HG03521 (cell line): ENCODE measurements at regions not wholly inside any gene's neighbourhood (a gene's known extent, or its start where the extent isn't known, plus 50 kb on each side); places are given as distances from the start of the nearest gene placed in this dataset.
"Not testable (repeated sequence)": the region's sequence is repeated elsewhere in the genome, so short reads cannot be mapped to it uniquely, and the experiment has no call there.

Experiments used
- ATAC-seq: cut with Tn5 transposase; IDR thresholded peaks from one replicate; pipeline ENCODE4 v1.9.1; 2021; ENCODE audit warnings: mild to moderate bottlenecking, moderate library complexity; ENCODE audit not compliant: unreplicated experiment

DNA sequence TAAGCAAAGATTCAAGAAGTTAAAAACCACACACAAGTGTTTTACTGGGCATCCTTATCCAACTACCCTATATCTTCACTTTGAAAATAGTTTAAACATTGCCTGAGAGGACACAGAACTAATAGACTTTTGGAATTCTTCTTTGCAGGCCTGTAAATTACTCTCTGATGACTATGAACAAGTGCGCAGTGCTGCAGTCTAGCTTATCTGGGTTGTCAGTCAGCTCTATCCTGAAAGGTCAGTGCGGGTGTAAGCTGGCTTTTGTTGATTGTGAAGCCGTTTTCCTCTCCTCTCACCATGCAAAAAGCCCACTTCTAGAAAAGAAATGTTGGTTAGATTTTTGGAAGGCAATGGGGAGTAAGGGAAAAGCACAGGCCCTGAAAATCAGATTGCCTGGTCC is 143.6 kb upstream of the ERV3-1 start:
- ATAC-seq = not testable (repeated sequence)

DNA sequence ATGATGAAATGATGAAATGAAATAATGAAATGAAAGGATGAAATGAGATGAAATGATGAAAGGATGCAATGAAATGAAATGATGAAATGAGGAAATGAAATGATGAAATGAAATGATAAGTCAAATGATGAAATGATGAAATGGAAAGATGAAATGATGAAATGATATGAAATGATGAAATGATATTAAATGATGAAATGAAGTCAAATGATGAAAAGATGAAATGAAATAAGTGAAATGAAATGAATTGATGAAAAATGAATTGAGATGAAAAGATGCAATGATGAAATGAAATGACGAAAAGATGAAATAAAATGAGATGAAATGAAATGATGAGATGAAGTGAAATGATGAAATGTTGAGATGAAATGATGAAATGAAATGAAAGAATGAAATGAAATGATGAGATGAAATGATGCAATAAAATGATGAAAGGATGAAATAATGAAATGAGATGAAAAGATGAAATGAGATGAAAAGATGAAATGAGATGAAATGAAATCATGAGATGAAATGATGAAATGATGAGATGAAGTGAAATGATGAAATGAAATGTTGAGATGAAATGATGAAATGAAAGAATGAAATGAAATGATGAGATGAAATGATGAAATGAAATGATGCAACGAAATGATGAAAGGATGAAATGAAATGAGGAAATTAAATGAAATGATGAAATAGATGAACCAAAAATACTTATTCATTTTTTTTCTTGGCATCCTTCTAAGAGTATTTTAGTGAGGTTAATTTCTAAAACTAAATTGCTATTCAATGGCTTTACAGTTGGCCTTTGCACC is 139.8 kb upstream of the ERV3-1 start:
- not testable (repeated sequence) for ATAC-seq

DNA sequence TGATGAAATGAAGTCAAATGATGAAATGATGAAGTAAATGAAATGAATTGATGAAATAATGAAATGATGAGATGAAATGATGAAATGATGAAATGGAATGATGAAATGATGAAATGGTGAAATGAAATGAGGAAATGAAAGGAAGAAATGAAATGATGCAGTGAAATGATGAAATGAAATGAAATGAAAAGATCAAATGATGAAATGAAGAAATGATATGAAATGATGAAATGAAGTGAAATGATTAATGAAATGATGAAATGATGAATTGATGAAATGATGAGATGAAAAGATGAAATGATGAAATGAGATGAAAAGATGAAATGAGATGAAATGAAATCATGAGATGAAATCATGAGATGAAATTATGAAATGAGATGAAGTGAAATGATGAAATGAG is 139.2 kb upstream of the ERV3-1 start:
- ATAC-seq = not testable (repeated sequence)

DNA sequence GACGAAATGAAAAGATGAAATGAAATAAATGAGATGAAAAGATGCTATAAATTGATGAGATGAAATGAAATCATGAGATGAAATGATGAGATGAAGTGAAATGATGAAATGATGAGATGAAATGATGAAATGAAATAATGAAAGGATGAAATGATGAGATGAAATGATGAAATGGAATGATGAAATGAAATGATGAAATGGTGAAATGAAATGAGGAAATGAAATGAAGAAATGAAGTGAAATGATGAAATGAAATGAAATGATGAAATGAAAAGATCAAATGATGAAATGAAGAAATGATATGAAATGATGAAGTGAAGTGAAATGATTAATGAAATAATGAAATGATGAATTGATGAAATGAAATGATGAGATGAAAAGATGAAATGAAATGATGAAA is 138.5 kb upstream of the ERV3-1 start:
- not testable (repeated sequence) for ATAC-seq

DNA sequence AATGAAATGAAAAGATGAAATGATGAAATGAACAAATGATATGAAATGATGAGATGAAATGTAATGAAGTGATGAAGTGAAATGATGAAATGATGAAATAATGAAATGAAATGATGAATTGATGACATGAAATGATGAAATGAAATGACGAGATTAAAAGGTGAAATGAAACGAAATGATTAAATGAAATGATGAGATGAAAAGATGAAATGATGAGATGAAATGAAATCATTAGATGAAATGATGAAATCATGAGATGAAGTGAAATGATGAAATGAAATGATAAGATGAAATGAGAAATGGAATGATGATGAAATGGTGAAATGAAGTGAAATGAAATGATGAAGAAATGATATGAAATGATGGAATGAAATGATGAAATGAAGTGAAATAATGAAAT is 138.1 kb upstream of the ERV3-1 start:
- ATAC-seq = not testable (repeated sequence)

DNA sequence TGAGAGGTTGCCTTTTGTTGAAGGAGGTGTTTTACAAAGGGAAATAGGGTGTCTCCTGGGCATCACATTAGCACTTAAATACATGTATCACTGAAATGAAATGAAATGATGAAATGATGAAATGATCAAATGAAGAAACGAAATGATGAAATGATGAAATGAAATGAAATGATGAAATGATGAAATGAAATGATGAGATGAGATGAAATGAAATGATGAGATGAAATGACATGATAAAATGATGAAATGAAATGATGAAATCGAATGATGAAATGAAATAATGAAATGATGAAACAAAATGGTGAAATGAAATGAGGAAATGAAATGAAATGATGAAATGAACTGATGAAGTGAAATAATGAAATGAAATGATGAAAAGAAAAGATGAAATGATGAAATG is 137.6 kb upstream of the ERV3-1 start:
- ATAC-seq = not testable (repeated sequence)

DNA sequence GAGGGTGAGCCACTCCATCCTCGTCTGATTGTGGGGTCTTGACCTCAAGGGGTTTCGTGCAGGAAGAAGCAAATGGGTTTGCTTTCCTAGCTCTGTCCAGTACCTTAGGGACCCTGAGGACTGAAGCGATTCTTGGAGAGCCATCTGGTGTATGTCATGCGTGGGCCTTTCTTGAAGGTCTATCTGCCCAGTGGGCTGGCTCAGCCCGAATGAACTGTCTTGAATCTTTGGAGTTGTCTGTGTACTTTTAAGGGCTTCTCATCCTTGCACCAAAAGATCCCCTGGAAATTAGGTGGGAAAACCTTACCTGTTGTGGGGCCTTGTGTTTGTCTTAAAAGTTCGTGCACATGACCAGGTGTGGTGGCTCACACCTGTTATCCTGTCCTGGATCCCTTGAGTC is 135.4 kb upstream of the ERV3-1 start:
- ATAC-seq = not testable (repeated sequence)

DNA sequence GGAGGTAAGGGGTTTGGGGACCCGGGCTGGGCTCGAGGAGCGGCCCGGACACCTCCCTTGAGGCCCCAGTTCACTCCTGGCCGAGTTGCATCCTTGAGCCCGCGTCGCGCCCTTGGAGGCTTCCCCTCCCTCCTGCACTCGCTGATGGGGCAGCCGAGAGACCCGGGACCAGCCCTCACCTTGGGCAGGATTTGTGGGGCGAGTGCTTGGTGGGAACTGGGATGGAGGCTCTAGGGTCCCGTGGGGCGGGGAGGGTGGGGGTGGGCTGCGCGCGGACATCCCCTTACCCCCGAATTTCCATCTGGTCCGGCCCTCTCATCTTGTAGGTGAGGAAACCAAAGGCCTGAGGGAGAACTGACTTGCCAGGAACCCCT is 134.9 kb upstream of the ERV3-1 start:
- ATAC-seq = not testable (repeated sequence)

DNA sequence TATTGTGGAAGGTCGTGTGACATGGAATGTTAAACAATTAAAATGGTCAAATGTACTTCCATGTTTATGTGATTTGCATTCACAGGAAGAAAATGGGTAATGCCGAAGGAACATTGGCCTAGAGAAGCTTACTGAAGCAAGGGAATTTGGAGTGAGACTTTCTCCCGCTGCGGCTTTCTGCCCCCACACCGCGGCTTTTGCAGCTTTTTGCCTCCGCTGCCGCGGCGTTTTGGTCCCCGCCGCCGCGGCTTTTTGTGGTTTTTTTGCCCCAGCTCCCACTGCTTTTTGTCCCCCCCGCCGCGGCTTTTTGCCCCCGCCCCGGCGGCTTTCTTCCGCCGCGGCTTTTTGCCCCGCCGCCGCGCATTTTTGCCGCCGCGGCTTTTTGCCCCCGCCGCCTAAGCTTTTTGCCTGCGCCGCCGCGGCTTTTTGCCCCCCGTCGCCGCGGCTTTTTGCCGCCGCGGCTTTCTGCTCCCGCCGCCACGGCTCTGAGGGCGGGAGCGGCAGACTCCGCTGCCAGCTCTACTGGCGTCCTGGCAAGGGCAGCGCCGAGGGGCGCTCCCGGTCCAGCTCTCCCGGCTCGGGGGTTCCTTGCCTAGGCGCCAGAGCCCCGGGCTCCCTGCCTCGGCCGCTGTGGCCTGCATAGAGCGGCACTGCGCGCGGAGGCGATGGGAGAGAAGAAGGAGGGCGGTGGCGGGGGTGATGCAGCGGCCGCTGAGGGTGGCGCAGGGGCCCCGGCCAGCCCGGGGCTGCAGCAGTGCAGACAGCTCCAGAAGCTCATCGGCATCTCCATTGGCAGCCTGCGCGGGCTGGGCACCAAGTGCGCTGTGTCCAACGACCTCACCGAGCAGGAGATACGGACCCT is 134.3 kb upstream of the ERV3-1 start:
- ATAC-seq = not testable (repeated sequence)

DNA sequence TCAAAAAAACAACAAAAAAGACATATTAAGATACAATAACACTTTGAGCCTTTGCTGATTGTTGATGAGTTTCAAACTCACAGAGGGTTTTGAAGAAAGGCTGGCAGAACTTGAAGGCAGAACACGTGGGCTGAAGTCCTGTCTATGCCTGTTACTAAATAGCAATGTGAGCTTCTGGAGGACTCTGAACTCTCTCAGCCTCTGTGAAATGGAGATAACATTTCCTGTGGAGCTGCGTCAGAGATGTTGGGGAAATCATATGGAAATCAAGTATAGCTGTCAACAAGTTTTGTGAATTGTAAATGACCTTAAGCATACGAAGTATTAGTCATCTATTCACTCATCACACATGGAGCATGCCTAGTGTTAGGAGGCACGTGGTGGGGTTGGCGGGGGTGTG is 130.4 kb upstream of the ERV3-1 start:
- ATAC-seq = not testable (repeated sequence)

DNA sequence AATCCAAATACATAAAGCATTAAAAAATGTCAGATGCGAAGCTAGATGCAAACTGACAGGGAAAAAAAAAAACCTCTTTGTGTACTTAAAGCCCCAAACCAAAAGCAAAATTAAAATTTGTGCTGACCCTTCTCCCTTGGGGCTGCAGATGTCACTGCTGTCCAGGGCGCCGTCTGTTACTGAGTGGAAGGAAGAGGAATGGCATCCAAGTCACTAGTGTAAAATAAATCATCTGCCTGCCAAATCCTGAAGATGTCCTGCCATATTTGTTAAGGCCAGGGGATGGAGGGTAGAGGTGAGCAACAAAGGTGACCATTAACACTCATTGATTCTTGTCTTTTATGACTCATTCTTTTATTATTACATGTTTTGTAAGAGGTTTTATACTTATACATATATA is 126.6 kb upstream of the ERV3-1 start:
- not testable (repeated sequence) for ATAC-seq

DNA sequence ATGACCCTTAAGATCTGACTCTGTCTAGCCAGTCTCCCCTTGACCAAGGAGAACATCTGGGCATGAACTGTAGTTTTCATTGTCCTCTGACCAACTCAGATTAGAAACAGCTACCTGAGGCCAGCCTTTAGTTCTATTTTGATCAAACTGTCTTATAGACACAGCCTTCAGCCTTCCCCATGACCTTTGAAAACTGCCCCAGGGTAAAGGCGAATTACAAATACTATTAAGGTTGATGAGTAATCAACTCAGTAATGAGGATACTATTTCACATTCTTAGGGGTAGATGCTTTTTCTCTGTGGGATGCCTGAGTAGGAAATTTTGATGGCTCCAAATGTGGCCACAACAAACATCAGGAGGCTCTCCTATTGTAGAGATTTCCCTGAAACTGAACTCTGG is 125.8 kb upstream of the ERV3-1 start:
- not testable (repeated sequence) for ATAC-seq

DNA sequence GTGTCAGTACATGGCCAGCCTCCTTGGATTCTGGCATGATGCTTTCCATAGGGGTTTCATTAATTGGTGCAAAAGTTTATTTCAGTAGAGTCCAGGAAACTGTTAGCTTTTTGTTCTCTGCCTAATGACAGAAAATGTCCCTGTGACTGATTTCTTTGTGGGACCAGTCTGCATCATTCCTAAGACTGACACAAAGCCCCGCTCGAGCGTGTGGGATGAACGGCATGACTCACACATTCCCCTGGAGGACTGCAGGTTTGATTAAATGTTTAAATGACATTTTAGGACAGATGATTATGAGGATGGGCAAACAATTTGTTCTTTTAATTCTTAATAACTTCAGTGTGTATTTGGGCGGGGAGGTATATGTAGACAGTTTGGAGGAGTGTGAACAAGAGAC is 120.9 kb upstream of the ERV3-1 start:
- ATAC-seq = not testable (repeated sequence)

DNA sequence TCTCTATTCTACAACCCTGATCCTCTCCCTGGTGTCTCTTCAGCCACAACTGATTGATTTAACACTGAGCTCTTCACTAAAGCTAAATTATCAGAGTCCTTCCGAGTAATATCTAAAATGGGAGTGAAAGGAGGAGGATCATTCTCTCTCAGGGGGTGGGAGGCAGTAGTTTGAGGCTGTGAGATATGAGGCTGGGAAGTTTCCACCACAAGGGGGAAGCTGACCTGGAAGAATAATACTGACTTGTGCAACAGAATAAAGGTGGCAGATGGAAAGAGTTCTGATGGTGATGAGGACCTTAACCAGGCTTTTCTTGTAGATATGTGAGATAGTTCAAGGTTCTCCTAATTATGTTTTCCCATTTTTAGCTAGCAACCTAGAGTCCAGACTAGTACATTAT is 118.1 kb upstream of the ERV3-1 start:
- not testable (repeated sequence) for ATAC-seq

DNA sequence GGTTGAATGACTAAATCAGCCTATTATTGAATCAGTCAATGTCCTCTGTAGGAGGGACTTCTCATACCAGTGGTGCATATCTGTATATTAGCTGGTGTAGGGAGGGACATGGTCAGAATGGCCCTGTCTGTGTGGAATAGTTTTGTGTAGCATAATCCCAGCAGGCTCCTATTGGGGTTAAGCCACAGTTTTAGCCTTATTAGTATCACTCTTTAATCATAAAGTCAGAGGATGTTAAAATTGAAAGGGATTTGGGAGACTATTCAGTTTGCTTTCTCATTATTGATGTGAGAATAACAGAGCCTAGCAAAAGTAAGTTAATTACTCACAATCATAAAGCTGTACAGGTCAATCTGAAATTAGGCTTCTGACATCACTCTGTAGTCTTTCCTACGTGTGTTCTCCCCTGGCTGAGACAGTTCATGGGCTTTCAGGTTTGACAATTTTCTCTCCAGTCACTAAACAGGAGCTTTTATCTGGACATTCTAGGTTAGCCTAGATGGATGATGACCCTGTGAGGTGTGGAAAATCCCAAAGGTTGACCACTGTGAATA is 99.2 kb upstream of the ERV3-1 start:
- ATAC-seq = not testable (repeated sequence)

DNA sequence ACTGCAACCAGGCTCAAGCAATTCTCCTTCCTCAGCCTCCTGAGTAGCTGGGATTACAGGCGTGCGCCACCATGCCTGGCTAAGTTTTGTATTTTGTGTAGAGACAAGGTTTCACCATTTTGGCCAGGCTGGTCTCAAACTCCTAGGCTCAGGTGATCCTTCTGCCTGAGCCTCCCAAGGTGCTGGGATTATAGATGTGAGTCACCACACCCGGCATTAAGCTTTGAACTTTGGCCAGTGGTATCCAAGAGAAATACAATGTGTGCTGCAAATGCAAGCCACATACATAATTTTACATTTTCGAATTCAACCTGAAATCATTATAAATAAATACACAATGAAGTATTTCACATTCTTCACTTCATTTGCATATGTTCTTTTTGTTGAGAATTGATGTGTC is 94.0 kb upstream of the ERV3-1 start:
- ATAC-seq = not testable (repeated sequence)

DNA sequence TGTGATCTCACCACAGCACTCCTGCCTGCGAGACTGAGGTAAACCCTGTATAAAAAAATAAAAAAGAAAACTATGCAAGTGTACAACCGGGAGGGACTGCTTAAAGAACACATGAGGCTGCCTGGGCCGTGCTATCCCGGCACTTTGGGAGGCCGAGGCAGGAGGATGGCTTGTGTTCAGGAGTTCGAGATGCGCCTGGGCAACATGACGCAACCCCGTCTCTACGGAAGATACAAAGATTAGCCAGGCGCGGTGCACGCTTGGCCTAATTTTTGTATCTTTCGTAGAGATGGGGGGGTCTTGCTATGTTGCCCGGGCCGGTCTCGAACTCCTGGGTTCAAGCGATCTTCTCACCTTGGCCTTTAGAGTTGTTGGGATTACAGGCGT is 75.2 kb upstream of the ERV3-1 start:
- ATAC-seq = not testable (repeated sequence)

DNA sequence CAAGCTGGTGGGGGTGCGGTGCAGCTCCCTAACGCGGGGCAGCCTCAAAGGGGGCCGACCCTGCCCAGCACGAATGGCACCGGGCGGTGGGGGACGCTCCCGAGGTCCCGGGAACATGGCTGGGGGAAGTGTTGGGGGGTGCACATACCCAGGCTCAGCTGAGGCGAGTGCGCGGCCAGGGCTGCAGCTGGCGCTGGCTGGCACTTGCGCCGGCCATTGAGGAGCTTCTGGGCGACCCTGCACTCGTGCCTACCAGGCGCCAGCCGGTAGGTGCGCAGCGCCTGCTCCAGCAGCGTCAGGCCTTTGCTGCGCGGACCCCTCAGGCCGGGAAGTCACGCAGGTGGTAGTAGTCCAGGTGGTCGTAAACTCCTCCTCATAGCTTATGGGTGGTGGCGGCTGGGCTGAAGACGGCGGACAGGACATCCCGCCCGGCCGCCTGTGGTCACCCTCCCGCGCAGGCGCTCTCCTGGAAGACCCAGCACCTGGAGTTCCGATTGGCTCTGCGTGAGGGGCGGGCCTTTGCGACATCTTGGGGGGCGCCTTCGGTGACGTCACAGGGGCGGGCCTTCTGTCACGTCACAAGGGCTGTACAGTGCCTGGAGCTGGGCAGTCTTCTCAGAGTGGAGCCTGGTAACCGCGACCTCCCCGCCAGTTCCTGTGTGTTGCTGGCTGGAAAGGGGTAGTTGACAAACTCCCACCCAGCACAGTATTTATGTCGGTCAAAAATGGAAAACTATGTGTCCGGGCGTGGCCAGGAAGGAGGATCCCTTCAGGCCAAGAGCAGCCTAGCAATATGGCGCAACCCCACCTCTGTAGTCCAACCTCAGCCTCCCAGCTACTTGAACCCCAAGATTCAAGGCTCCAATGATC is 74.5 kb upstream of the ERV3-1 start:
- ATAC-seq = peak; percentile 99

DNA sequence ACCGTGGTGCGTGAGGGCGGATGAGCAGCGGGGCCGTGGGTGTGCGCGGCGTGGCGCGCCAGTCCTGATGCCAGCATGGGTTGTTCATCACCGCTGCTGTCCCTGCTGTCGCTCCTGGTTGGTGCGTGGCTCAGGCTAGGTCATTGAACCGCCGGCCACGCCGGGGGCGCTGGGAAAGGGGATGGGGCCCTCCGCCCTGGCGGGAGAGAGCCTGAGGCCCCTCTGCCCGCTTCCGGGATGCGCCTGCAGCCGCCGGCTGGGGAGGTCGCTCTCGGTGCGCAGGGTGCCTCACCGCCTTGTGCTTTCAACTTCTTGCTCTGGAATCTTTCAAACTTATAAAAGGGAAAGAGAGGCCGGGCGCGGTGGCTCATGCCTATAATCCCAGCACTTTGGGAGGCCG is 68.5 kb upstream of the ERV3-1 start:
- ATAC-seq = not testable (repeated sequence)

DNA sequence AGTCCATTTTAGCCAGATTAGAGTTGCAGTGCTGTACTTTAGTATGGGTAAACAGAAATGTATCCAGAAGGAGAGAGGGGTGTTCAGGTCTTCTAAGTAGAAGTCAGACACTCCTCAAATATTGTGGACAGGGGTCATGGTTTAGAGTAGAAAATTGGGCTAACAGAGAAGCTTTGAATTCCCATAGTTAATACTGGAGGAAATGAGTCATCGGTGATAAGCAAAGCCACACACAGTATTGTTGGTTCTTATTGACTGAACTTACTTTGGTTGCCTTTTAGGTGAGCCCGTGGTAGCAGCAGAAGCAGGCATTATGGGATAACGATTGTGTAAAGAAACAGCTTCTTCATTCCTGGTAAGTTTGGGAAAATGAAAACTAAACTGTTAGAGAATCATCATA is 66.7 kb upstream of the ERV3-1 start:
- not testable (repeated sequence) for ATAC-seq
